Heart left ventricle (tissue), 13 donors: ENCODE measurements at regions not wholly inside any gene's neighbourhood (a gene's known extent, or its start where the extent isn't known, plus 50 kb on each side); places are given as distances from the start of the nearest gene placed in this dataset.

Experiments used
- POLR2A ChIP-seq, 2 donors: fragments of 450-650 bp; IDR thresholded peaks; one replicate each; pipeline ENCODE4 v1.6.1; 2017; ENCODE audit warnings: antibody characterized with exemption in 2 of 2, mild to moderate bottlenecking in 2 of 2, moderate library complexity in 2 of 2
- TF ChIP-seq, protein P1 (sequence below), 12 donors: fragments of 200-600 bp; sonication (generic) in 4 of 12; IDR thresholded peaks; one replicate each; pipeline versions ENCODE4 v1.5.0 to v1.8.0; 2018 to 2022; ENCODE audit warnings: antibody characterized with exemption in 12 of 12, mild to moderate bottlenecking in 5 of 12
- donor health status: ischemic (EF 13 %, LVEDD 7.1; RV severe dilation, severe dysfunction).
- donor health status: DM: no; HTN: yes; CAD: no.
- donor health status: DM: no; HTN: no; CAD: no.
- donor health status: ischemic (EF 25% LVEDD 6.9; RV normal size, moderate dysfunction).
- donor health status: ischemic (EF 25% LVEDD 5.7; RV mildly dilated, moderate dysfunction).
- donor health status: ischemic (EF 35%, LVEDD 5.7; RV mildly dilated, moderate dysfunction).
- donor health status: nonischemic (EF 11% LVEDD 7.7; RV severe dilation, severe dysfunction).
- donor health status: DM: yes; HTN: yes; CAD: no.
- donor health status: PGD.
- donor health status: ischemic (EF 29% LVEDD 5.4; RV normal size, mild dysfunction).
- donor health status: nonischemic (EF 23%, LVEDD 6.1; RV moderate dilation, normal function).

DNA sequence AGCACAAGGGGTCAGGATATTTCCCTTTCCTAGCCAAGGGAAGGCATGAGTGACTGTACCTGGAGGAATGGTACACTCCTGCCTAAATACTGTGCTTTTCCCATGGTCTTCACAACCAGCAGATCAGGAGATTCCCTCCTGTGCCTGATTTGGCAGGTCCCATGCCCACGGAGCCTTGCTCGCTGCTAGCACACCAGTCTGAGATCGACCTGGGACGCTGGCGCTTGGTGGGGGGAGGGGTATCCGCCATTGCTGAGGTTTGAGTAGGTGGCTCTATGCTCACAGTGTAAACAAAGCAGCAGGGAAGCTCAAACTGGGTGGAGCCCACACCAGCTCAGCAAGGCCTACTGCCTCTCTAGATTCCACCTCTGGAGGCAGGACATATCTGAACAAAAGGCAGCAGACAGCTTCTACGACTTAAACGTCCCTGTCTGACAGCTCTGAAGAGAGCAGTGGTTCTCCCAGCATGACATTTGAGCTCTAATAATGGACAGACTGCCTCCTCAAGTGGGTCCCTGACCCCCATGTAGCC, 486.0 kb upstream of the CHRM3 start:
- TF ChIP-seq, protein P1, sequence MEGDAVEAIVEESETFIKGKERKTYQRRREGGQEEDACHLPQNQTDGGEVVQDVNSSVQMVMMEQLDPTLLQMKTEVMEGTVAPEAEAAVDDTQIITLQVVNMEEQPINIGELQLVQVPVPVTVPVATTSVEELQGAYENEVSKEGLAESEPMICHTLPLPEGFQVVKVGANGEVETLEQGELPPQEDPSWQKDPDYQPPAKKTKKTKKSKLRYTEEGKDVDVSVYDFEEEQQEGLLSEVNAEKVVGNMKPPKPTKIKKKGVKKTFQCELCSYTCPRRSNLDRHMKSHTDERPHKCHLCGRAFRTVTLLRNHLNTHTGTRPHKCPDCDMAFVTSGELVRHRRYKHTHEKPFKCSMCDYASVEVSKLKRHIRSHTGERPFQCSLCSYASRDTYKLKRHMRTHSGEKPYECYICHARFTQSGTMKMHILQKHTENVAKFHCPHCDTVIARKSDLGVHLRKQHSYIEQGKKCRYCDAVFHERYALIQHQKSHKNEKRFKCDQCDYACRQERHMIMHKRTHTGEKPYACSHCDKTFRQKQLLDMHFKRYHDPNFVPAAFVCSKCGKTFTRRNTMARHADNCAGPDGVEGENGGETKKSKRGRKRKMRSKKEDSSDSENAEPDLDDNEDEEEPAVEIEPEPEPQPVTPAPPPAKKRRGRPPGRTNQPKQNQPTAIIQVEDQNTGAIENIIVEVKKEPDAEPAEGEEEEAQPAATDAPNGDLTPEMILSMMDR (IDR thresholded peaks at IDR 0.05): no peak
- TF ChIP-seq POLR2A (IDR thresholded peaks at IDR 0.05): no peak
